Ascending aorta (tissue), 2 donors: ENCODE measurements at regions not wholly inside any gene's neighbourhood (a gene's known extent, or its start where the extent isn't known, plus 50 kb on each side); places are given as distances from the start of the nearest gene placed in this dataset.

Experiments
- DNase-seq, 2 donors: peaks; one replicate each; pipeline ENCODE4 v3.0.0-alpha.2; 2019; ENCODE audit warnings: low spot score in 2 of 2
- H3K27ac ChIP-seq, 2 donors: fragments of 200-600 bp; sonication (generic); one replicate each; pipeline ENCODE4 v1.5.1; 2016 to 2017; ENCODE audit warnings: mild to moderate bottlenecking in 1 of 2
- H3K27me3 ChIP-seq: fragments of 200-600 bp; sonication (generic); one replicate; pipeline ENCODE4 v1.5.1; 2017
- H3K36me3 ChIP-seq, 2 donors: fragments of 200-600 bp; sonication (generic); one replicate each; pipeline ENCODE4 v1.5.1; 2016
- H3K4me1 ChIP-seq, 2 donors: fragments of 200-600 bp; sonication (generic); one replicate each; pipeline ENCODE4 v1.5.1; 2016 to 2017; ENCODE audit warnings: mild to moderate bottlenecking in 1 of 2
- H3K4me3 ChIP-seq, 2 donors: fragments of 200-600 bp; sonication (generic); one replicate each; pipeline ENCODE4 v1.5.1; 2016 to 2017; ENCODE audit warnings: mild to moderate bottlenecking in 1 of 2
- H3K9me3 ChIP-seq, 2 donors: fragments of 200-600 bp; sonication (generic); one replicate each; pipeline ENCODE4 v1.5.1; 2016
- intact Hi-C: fragments of 100-400 bp; cut with DNase I; formaldehyde crosslinking; loops from one replicate; pipeline ENCODE4 v1.15.1; 2023
- TF ChIP-seq, protein P1 (sequence below), 3 experiments: fragments of 200-600 bp in 2 of 3; fragments of 450-650 bp in 1 of 3; sonication (generic) in 2 of 3; IDR thresholded peaks; one replicate each; pipeline ENCODE4 v1.5.1; 2016 to 2019; ENCODE audit warnings: antibody characterized with exemption in 3 of 3, mild to moderate bottlenecking in 1 of 3, moderate library complexity in 1 of 3

- TF ChIP-seq, protein P1, sequence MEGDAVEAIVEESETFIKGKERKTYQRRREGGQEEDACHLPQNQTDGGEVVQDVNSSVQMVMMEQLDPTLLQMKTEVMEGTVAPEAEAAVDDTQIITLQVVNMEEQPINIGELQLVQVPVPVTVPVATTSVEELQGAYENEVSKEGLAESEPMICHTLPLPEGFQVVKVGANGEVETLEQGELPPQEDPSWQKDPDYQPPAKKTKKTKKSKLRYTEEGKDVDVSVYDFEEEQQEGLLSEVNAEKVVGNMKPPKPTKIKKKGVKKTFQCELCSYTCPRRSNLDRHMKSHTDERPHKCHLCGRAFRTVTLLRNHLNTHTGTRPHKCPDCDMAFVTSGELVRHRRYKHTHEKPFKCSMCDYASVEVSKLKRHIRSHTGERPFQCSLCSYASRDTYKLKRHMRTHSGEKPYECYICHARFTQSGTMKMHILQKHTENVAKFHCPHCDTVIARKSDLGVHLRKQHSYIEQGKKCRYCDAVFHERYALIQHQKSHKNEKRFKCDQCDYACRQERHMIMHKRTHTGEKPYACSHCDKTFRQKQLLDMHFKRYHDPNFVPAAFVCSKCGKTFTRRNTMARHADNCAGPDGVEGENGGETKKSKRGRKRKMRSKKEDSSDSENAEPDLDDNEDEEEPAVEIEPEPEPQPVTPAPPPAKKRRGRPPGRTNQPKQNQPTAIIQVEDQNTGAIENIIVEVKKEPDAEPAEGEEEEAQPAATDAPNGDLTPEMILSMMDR (IDR thresholded peaks at IDR 0.05) = no peak
- Histone ChIP-seq H3K27ac (no peak overlapping the region), H3K4me3 (no peak overlapping the region), H3K9me3 (no peaks in the 10 kb centered on the region), H3K27me3 (no peaks in the 10 kb centered on the region), H3K4me1 (no peaks in the 10 kb centered on the region), H3K36me3 (no peaks in the 10 kb centered on the region)
- intact Hi-C loops = no loop called here
- DNase-seq = no peak
These were observed 361.7 kb downstream of the ANKRD7 start for GRCh38 chr7:118586248-118586647.

- Histone ChIP-seq H3K36me3 (no peaks in the 10 kb centered on the region), H3K27me3 (no peaks in the 10 kb centered on the region), H3K9me3 (no peaks in the 10 kb centered on the region), H3K4me3 (no peak overlapping the region), H3K4me1 (no peaks in the 10 kb centered on the region), H3K27ac (no peak overlapping the region)
- no peak for DNase-seq
- TF ChIP-seq, protein P1 (IDR thresholded peaks at IDR 0.05) = no peak
- intact Hi-C loops = no loop called here
These were observed 365.6 kb downstream of the ANKRD7 start for GRCh38 chr7:118590107-118590506.

DNA sequence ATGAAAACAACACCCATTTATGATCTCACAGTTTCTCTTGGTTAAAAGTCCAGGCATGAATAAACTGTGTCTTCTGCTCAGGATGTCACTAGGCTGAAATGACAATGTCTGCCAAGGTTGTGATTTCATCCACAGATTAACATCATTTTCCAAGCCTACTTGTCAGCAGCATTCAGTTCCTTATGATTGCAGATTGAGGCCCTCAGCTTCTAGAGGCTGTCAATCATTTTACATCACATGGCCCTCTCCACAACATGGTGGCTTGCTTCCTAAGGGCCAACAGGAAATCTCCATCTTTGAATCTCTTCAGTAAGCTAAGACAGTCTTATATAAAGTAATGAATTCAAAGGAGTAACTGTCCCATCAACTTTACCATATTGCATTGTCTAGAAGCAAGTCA, 377.6 kb downstream of the ANKRD7 start:
- DNase-seq = no peak
- TF ChIP-seq, protein P1 (IDR thresholded peaks at IDR 0.05) = no peak
- Histone ChIP-seq H3K27me3 (no peaks in the 10 kb centered on the region), H3K9me3 (no peaks in the 10 kb centered on the region), H3K4me1 (no peaks in the 10 kb centered on the region), H3K36me3 (no peaks in the 10 kb centered on the region), H3K27ac (no peak overlapping the region), H3K4me3 (no peak overlapping the region)
- intact Hi-C loops = no loop called here

- H3K27me3 ChIP-seq = no peaks in the 10 kb centered on the region
- H3K4me3 ChIP-seq = no peak overlapping the region
- DNase-seq = no peak
- no peaks in the 10 kb centered on the region for H3K9me3 ChIP-seq
- intact Hi-C loops = no loop called here
- TF ChIP-seq, protein P1 (IDR thresholded peaks at IDR 0.05) = no peak
- no peak overlapping the region for H3K27ac ChIP-seq
- H3K4me1 ChIP-seq = no peaks in the 10 kb centered on the region
- H3K36me3 ChIP-seq = no peaks in the 10 kb centered on the region
These were observed 382.1 kb downstream of the ANKRD7 start for GRCh38 chr7:118606602-118607001.

GRCh38 chr7:118609207-118609606, 384.7 kb downstream of the ANKRD7 start:
- intact Hi-C loops = no loop called here
- Histone ChIP-seq H3K4me3 (no peak overlapping the region), H3K27ac (no peak overlapping the region), H3K27me3 (no peaks in the 10 kb centered on the region), H3K36me3 (no peaks in the 10 kb centered on the region), H3K9me3 (no peaks in the 10 kb centered on the region), H3K4me1 (no peaks in the 10 kb centered on the region)
- TF ChIP-seq, protein P1 (IDR thresholded peaks at IDR 0.05) = no peak
- no peak for DNase-seq

GRCh38 chr7:118615681-118616080, 391.2 kb downstream of the ANKRD7 start:
- intact Hi-C loops = no loop called here
- no peak for DNase-seq
- no peaks in the 10 kb centered on the region for H3K36me3 ChIP-seq
- no peak overlapping the region for H3K4me3 ChIP-seq
- H3K27ac ChIP-seq = no peak overlapping the region
- H3K9me3 ChIP-seq = no peaks in the 10 kb centered on the region
- TF ChIP-seq, protein P1 (IDR thresholded peaks at IDR 0.05) = no peak
- no peaks in the 10 kb centered on the region for H3K4me1 ChIP-seq
- H3K27me3 ChIP-seq = no peaks in the 10 kb centered on the region
